ENCODE measurements at regions not wholly inside any gene's neighbourhood (a gene's known extent, or its start where the extent isn't known, plus 50 kb on each side); places are given as distances from the start of the nearest gene placed in this dataset.
"Not testable (repeated sequence)": the region's sequence is repeated elsewhere in the genome, so short reads cannot be mapped to it uniquely, and the experiment has no call there.

DNA sequence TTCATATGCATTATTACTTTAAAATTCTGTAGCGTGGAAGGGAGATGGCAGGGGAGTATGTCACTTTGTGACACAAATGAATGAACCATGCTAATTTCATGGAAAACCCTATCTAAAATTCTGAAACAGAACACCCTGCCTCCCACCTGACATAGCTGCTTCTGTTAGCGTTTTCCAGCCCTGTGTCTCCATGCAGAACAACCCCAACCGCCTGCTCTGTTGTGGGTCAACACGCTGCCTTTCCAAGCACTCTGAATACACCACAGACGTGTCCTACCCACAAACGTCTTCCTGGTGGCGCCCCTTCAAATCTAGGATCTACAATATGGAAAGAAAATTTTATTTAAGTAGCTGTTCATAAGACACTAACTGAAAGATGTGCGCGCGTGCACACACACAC lies 238.6 kb downstream of the TRIML1 start:
- no peak for DNase-seq (ENCODE audit: low spot score)

DNA sequence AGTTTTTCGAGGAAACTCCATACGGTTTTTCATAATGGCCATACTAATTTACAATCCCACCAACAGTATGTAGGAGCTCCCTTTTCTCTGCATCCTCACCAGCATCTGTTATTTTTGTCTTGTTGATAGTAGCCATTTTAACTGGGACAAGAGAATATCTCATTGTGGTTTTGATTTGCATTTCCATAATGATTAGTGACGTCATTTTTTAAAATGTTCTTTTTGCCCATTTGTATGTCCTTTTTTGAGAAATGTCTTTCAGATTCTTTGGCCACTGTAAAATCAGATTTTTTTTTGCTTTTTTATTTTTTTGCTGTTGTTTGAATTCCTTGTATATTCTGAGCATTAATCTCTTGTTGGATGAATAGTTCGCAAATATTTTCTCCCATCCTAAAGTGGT lies 243.9 kb downstream of the TRIML1 start:
- no peak for DNase-seq (ENCODE audit: low spot score)

DNA sequence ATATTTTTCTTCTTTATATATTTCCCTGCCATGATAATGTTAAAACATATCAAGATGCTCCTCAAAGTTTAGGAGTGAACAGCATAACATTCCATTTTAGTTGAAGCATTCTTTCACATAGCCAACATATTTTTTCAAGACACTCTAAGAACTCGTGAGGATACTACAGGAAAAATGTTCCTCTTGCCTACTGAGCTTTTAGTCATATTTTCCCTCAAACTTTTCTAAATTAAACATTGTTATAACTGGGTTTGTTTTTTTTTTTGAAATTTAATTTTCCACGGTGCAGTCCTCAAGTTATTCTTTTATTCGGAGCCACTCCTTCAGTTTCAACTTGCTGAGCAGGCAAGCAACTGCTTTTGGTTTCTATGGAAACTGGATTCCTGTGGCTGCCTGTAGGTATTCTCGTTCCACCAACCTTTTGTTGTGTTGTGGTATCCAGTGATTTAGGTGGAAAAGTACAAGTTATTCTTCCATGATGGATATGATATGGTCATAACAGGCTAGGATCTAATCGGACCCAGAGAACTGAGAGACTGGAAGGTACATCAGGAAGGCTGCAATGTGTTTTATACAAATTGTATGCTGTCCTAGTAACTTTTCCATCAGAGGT lies 248.0 kb downstream of the TRIML1 start:
- DNase-seq (ENCODE audit: low spot score): no peak

DNA sequence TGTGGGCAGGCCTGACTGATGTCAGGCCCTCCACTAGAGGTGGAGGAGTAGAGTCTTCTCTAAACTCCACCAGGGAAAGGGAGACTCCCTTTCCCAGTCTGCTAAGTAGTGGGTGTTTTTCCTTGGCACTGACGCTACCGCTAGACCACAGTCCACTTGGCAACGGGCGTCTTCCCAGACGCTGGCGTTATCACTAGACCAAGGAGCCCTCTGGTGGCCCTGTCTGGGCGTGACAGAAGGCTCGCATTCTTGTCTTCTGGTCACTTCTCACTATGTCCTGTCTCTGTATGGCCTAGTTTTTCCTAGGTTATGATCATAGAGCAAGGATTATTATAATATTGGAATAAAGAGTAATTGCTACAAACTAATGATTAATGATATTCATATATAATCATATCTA lies 252.1 kb downstream of the TRIML1 start:
- DNase-seq (ENCODE audit: low spot score): not testable (repeated sequence)

DNA sequence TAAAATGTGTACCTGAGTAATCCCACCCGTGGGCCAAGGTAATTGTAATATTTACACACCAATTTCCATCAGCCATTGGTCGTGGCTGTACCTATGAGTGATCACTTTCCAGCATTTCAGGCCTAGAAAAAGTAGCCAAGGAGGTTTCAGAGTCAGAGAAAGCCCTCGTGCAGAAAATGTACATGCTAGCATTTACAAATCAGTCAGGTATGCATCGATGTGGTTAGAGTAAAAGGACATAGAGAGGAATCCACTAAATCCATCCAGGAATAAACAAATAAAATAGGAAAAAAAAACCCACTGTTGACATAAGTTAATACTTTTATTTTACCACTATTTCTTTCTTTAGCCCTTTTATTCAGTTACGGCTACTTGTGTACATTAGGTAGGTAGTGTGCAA lies 256.8 kb downstream of the TRIML1 start:
- DNase-seq (ENCODE audit: low spot score): no peak

DNA sequence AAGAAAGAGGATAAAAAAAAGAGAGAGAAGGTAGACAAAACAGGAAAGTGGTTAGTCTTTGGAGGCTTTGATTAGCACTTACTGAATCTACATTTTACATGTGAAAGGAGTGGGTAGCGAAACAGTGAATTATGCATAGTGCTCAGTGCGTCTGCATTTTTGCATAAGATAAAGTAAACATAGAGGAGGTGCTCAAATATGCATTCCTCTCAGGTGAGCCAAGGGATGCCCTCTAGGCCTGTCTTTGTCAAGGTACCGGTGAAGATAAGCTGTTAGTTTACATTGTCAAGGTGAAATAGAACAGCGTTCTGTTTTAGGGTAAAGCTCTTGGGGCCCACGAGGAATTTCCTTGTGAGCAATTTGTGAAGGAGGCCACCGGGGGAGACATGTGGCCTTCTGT lies 260.6 kb downstream of the TRIML1 start:
- DNase-seq (ENCODE audit: low spot score): no peak

DNA sequence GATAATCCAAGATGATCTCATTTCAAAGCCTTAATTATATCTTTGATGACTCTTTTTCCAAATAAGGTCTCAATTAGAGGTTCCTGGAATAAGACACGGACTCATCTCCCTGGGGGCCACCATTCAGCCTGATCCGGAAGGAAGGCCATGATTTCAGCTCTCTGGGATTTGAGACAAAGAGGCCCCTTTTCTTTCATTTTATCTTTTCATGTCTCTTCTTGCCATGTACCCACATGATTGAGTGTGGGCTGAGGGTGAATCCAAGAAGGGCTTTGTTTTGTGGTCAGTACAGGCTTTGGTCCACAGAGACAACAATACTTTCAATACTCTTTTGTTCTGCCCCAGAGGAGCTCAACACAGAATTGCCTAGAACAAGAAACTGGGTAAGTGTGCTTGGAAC lies 261.2 kb downstream of the TRIML1 start:
- DNase-seq (ENCODE audit: low spot score): no peak

DNA sequence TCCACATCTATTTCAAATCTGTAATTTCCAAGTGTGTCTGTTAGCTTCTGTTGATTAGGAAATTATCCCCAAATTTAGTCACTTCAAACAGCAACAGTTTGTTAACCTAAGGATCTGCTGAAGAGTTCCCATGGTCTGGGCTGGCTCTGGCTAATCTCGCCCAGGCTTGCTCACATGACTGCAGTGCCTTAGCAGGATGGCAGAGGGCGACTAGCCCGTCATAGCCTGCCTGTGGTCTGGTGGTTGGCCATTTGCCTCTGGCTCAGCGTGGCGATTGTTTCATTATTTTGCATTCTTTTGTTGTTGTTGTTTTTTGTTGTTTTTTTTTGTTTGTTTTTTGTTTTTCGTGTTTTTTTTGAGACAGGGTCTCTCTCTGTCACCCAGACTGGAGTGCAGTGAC lies 264.0 kb downstream of the TRIML1 start:
- no peak for DNase-seq (ENCODE audit: low spot score)

DNA sequence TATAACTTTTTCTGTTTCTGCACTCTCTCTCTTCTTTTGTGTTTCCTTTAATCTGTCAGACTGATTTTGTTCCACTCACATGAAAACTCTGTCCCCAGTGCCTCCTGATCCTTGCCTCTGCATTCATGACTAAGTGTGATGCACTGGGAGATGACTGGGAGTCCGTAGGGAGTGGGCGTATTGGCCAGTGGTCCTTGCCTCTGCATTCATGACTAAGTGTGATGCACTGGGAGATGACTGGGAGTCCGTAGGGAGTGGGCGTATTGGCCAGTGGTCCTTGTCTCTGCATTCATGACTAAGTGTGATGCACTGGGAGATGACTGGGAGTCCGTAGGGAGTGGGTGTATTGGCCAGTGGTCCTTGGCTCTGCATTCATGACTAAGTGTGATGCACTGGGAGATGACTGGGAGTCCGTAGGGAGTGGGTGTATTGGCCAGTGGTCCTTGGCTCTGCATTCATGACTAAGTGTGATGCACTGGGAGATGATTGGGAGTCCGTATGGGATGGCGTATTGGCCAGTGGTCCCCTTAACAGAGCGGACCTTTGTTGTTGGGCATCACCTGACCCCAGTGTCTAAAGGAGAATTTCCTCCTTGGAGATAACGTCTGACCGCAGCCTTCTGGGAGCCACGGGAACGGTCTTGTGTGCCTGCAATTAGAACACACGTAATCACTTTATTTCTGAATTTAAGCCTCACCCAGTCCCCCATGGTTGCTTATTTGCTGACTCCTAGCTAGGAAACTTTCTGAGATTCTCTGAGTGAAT lies 266.0 kb downstream of the TRIML1 start:
- DNase-seq (ENCODE audit: low spot score): not testable (repeated sequence)

DNA sequence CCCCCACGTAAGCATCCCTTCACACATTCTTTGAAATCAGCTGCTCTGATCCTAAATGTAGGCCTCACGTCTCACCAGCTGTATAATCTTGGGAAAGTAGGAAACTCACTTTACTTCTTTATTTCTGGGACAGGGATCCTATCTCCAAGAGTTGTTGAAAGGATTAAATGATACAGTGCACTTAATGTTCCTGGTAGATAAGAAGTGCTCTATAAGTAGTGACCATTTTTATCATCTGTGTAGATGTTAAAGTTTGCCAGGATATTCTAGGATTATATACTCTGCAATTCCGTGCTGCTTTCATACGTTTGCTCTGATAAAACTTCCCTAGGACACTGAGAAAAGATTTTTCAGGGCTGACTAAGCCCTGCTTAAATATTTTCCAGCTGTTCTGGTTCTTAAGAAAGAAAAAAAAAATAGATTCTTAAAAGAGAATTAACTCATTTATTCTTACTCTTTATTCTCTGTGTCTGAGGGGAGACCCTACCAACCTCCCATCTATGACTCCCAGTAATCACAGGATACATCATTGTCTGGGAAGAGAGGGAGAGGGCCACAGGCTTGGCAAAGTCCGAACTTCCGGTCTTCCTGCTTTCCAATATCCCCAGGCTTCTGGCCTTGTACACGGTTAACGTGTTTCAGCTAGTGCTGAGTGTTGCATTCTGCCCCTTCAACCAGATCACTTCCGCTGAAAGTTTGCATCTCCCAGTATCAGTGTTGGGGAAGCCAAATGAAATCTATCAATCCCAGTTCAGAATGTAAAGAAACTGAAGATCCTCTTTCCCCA lies 269.2 kb downstream of the TRIML1 start:
- DNase-seq (ENCODE audit: low spot score): no peak

DNA sequence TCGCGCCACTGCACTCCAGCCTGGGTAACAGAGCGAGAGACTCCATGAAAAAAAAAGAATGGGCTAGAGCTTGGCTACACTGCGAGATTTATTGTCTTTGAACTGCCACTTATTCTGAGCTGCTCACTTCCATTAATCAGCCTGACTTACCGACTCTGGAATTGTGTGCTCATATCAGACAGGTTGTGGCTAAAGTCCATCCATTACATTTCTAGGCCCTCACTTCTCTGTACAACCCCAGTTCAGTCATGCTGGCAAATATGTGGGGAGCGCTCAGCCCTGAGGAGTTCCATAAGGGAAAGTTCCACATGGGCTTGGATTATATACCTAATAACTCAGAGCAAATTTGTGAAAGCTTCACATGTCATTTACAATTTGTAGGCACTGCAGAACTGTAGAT lies 270.6 kb downstream of the TRIML1 start:
- no peak for DNase-seq (ENCODE audit: low spot score)

DNA sequence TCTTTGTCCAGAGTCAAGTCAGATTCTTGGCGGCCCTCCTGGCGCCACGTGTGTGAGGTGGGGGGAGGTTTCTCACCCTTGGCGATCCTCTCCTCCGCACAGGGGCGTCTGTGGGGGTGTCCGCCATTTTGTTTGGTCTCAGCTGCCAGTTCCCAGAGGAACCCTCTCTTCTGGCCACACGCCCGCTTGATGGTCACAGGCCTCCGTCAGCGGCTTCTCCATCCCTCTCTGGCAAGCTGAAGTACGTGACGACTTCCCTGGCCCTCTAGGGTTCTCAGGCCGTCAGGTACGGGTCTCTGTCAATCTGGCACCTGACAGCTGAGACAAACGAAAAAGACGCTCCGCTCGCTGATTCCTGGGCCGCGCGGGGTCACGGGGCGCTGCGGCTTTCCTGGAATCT lies 272.6 kb downstream of the TRIML1 start:
- no peak for DNase-seq (ENCODE audit: low spot score)

DNA sequence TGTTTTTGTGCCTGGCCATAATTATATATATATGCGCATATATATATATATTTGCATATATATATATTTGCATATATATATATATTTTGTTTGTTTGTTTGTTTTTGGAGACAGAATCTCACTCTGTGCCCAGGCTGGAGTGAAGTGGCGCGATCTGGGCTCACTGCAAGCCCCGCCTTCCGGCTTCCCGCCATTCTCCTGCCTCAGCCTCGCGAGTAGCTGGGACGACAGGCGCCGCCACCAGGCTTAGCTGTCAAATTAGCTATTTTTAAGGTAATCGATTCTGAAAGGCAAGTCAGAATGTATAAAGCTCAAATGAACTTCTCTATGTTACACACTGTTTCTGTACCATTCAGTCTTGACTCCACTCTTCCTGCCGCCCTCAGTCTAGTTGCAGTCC lies 273.3 kb downstream of the TRIML1 start:
- DNase-seq (ENCODE audit: low spot score): no peak

DNA sequence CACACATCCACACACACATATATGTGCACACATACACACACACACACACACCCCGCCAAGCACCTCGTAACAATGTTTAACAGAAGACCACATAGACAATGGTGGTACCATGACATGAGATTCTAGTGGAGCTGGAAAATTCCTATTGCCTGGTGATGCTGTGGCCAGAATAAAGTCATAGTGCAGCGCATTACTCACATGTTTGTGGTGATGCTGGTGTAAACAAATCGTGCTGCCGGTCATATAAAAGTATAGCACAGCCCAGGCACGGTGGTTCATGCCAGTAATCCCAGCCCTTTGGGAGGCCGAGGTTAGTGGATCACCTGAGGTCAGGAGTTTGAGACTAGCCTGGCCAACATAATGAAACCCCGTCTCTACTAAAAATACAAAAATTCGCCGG lies 275.2 kb downstream of the TRIML1 start:
- DNase-seq (ENCODE audit: low spot score): no peak

DNA sequence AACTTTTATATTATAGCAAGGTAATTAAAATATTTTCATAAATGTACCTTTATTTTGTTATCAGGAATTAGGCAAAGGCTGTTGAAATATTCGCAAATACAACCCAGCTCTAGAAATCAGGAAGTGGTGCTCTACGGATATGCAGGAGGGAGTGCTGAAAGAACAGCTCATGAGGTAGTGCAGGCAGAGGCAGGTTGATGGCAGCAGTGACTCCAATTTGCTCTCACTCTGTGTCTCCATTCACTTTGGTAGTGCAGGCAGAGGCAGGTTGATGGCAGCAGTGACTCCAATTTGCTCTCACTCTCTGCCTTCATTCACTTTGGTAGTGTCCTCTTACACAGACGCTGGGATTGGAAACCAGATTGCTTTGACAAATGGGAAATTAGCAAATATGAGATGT lies 277.9 kb downstream of the TRIML1 start:
- no peak for DNase-seq (ENCODE audit: low spot score)

DNA sequence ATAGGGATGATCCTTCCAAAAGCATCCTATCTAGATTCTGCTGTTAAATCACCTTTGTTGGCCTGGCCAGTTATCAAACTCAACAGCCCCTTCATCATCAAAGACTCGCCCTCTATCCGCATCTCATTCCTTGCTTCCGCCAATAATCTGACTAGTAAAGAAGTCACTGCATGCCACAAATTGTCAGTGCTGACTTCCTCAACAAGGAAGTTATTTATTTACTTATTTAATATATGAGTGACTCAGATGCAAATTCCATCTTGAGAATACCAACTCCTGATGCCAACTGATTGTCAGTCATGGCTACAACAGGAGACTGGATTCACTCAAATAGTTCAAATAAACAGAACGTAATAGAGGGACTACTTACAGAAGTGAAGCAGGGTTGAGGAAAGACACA lies 283.8 kb downstream of the TRIML1 start:
- no peak for DNase-seq (ENCODE audit: low spot score)

DNA sequence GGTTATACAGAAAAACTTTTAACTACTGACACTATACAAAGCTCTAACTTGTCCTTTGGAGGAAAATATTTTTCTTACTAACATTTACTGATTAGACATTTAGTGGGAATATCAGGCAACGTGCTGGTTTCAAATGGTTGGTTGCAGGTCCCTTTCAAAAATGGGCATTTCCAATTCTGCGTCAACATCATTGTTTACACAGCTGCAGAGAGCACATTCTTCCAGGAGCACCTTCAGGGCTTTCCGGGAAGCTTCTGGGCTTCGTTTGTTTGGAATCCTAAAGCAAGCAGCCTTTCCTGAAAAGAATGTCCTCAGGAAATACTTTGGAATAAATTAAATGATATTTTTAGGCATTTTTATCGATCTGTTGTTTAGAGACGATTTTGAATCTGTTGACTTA lies 289.7 kb downstream of the TRIML1 start:
- no peak for DNase-seq (ENCODE audit: low spot score)

DNA sequence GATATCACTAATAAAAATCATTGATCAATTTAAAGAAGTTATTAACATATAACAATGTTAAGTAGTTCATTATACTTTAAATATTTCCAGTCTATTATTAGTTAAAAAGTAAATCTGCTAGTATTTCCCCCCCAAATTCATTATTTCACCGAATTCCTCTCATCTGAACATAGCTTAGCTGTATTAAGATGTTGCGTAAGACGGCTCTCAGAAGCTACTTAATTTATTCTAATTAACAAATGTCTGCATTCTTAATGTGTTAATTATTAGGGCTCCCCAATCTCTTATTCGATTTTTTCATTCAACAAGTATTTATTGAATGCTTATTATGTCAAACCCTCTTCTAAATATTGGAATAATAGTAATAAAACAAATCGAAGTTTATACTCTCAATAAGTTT lies 290.7 kb downstream of the TRIML1 start:
- DNase-seq (ENCODE audit: low spot score): no peak

DNA sequence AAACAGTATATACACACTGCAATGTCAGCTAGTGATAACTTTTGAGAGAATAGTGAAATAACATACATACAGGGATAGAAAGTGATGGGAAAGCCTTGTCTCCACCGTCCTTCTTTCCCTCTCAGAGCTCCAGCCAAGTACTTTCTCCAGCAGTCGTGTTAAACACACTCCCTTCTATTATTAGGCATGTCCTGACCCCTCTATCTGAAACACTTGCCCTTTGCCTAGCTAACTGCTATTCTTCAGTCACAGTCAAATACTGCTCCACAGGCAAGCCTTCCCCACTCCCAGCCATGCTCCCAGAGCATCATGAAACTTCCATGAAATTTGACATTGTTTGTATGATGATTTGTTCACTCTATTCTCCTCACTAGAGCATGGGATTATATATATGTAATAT lies 291.1 kb downstream of the TRIML1 start:
- no peak for DNase-seq (ENCODE audit: low spot score)

DNA sequence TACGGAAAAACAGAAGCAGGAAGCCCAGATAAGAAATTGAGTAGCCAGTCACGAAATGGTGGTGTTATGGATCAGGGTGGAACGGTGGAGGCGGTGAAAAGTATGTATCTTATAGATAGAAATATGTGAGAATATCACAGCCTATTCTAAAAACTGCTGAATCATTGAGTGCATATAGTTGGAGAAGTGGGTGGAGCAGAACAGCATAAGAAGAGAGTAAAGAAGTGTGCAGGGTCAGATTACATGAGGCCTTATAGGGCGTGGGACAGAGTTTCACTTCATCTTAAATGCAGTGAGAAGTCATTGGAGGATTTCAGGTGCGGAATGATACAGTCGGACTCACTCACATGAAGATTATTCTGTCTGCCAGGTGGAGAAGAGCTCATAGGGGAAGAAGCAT lies 293.1 kb downstream of the TRIML1 start:
- no peak for DNase-seq (ENCODE audit: low spot score)

DNA sequence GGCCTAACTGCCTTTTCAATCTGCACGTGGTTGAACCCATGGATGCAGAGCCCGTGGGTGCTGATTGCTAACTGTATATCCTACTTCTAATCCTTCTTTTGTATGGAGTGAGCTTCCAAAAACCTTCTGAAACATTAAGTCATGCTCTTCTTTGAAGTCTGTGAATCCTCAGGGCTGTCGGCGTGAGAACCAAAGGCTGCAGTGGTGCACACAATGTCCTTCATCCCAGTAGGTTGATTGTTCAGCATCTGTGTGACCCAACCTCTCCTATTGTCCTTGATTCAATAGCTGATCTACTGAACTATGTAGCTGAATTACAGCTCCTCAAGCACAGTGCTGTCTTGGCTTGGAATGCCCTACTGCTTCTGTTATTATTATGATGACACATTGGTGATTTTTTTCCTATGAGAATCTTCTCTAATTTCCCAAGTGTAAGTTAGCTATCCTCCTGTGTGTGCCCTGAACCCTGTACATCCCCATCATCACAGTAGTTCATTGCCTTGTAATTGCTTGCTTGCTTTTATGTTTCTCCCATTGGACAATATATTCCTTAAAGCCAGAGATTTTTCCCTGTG lies 294.6 kb downstream of the TRIML1 start:
- no peak for DNase-seq (ENCODE audit: low spot score)

DNA sequence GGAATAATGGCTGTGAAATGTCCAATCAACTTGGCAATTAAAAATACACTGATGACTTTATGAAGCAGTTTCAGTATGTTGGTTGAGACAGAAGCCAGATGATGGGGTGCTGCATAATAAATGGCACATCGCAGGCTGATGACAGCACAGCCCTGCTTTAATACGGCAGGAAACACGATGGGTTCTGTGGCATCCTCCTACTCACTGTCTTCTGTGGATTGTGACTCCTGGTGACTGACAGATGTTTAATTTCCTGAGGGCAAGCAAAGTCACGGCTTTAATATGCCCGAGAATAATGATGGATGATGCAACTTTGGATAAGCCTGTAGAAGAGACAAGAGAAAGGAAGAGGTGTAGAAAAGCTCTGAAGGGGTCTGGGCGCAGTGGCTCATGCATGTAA lies 295.4 kb downstream of the TRIML1 start:
- DNase-seq (ENCODE audit: low spot score): no peak

DNA sequence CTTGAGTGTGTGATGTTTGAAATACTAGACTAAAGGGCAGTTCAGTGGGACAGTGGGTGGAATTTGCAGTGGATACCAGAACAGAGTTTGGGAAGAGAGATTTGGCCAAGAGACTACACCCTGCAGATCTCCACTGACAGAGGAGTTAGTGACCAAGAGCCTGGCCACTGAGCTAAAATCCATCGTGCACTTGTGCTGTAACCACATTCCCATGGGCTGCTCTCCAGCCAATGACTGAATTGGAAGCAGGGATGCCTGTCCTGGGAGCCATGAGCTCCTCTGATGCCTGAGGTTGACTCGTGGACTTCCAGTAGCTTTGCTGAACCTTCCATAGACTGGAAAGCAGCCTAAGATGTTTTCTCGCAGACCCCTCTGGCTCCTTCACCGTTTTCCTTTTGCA lies 296.1 kb downstream of the TRIML1 start:
- DNase-seq (ENCODE audit: low spot score): no peak

Data from CD4-positive, alpha-beta T cell treated with Interleukin-6 at 100 ng/mL for 8 hours (primary cell).